ENCODE measurements at regions not wholly inside any gene's neighbourhood (a gene's known extent, or its start where the extent isn't known, plus 50 kb on each side); places are given as distances from the start of the nearest gene placed in this dataset.

GRCh38 chr13:111491021-111491420, 170.6 kb downstream of the TEX29 start:
- Histone ChIP-seq H3K4me1 (no peaks in the 10 kb centered on the region), H3K27ac (no peak overlapping the region), H3K27me3 (peaks cover 0 to 29% (median 0%) of the 10 kb centered on the region in 3 donors), H3K9me3 (peaks cover 7 to 31% (median 24%) of the 10 kb centered on the region in 4 donors), H3K36me3 (no peaks in the 10 kb centered on the region), H3K4me3 (no peak overlapping the region)
- TF ChIP-seq EP300 (IDR thresholded peaks at IDR 0.05) (no peak), POLR2A (IDR thresholded peaks at IDR 0.05) (no peak)
- TF ChIP-seq, protein P1, sequence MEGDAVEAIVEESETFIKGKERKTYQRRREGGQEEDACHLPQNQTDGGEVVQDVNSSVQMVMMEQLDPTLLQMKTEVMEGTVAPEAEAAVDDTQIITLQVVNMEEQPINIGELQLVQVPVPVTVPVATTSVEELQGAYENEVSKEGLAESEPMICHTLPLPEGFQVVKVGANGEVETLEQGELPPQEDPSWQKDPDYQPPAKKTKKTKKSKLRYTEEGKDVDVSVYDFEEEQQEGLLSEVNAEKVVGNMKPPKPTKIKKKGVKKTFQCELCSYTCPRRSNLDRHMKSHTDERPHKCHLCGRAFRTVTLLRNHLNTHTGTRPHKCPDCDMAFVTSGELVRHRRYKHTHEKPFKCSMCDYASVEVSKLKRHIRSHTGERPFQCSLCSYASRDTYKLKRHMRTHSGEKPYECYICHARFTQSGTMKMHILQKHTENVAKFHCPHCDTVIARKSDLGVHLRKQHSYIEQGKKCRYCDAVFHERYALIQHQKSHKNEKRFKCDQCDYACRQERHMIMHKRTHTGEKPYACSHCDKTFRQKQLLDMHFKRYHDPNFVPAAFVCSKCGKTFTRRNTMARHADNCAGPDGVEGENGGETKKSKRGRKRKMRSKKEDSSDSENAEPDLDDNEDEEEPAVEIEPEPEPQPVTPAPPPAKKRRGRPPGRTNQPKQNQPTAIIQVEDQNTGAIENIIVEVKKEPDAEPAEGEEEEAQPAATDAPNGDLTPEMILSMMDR (IDR thresholded peaks at IDR 0.05) = no peak
- peak in 1 of 2 donors; percentile 22 for DNase-seq
- intact Hi-C loops (cut with DNase I; ENCODE audit: low total_unique reads) = no loop called here
- 65 to 70% (median 69%) methylated on average over 11 of the region's 11 CpGs for WGBS, 5 donors

- no peak overlapping the region for H3K27ac ChIP-seq
- 72 to 79% (median 74%) methylated on average over 10 of the region's 10 CpGs for WGBS, 5 donors
These were observed 171.2 kb downstream of the TEX29 start for GRCh38 chr13:111491659-111492058.

GRCh38 chr13:111492341-111492950, 172.0 kb downstream of the TEX29 start:
- peaks cover 0 to 21% (median 0%) of the 10 kb centered on the region in 3 donors for H3K27me3 ChIP-seq
- no peak overlapping the region for H3K4me3 ChIP-seq
- intact Hi-C loops (cut with DNase I; ENCODE audit: low total_unique reads) = no loop called here
- peaks cover 0 to 17% (median 11%) of the 10 kb centered on the region in 4 donors for H3K9me3 ChIP-seq
- WGBS, 5 donors = 54 to 70% (median 60%) methylated on average over 18 of the region's 18 CpGs
- no peak overlapping the region for H3K27ac ChIP-seq
- no peaks in the 10 kb centered on the region for H3K4me1 ChIP-seq
- H3K36me3 ChIP-seq = no peaks in the 10 kb centered on the region
- peak in 1 of 2 donors; percentile 23 for DNase-seq
- TF ChIP-seq EP300 (IDR thresholded peaks at IDR 0.05) = no peak
- no peak for TF ChIP-seq POLR2AphosphoS5 (IDR thresholded peaks at IDR 0.05)
- TF ChIP-seq, protein P1 (IDR thresholded peaks at IDR 0.05) = no peak
- TF ChIP-seq POLR2A (IDR thresholded peaks at IDR 0.05) = no peak

More at GRCh38 chr13:111491659-111492058, 171.2 kb downstream of the TEX29 start:
- no peaks in the 10 kb centered on the region for H3K4me1 ChIP-seq
- H3K4me3 ChIP-seq = no peak overlapping the region
- peaks cover 7 to 25% (median 19%) of the 10 kb centered on the region in 4 donors for H3K9me3 ChIP-seq
- TF ChIP-seq, protein P1 (IDR thresholded peaks at IDR 0.05) = no peak
- TF ChIP-seq POLR2A (IDR thresholded peaks at IDR 0.05) = no peak
- no peak for TF ChIP-seq POLR2AphosphoS5 (IDR thresholded peaks at IDR 0.05)
- TF ChIP-seq EP300 (IDR thresholded peaks at IDR 0.05) = no peak
- DNase-seq = peak in 1 of 2 donors; percentile 4
- H3K27me3 ChIP-seq = peaks cover 0 to 25% (median 0%) of the 10 kb centered on the region in 3 donors
- no peaks in the 10 kb centered on the region for H3K36me3 ChIP-seq
- intact Hi-C loops (cut with DNase I; ENCODE audit: low total_unique reads) = no loop called here

DNA sequence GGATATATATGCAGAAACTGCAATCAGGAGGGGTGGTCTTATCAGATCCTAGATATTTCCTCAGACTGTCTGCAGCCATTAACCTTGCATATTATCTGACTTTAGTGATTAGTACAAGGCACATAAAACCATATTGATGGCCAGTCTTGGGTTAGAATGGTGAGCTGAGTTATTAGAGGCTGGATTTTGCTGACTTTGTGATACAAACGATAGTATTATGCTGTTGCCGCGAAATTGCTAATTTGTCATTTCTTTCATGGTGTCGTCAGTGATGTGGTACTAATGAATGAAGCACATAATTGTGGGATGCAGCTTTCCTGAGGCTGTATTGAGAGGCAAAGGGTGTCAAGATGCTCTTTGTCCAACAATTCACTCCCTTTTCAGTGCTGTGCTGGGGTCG, 172.5 kb downstream of the TEX29 start:
- TF ChIP-seq POLR2AphosphoS5 (IDR thresholded peaks at IDR 0.05) (no peak), POLR2A (IDR thresholded peaks at IDR 0.05) (no peak), EP300 (IDR thresholded peaks at IDR 0.05) (no peak)
- TF ChIP-seq, protein P1 (IDR thresholded peaks at IDR 0.05) = no peak
- Histone ChIP-seq H3K27ac (no peak overlapping the region), H3K36me3 (no peaks in the 10 kb centered on the region), H3K9me3 (peaks cover 0 to 13% (median 7%) of the 10 kb centered on the region in 4 donors), H3K4me1 (no peaks in the 10 kb centered on the region), H3K4me3 (no peak overlapping the region), H3K27me3 (peaks cover 0 to 21% (median 0%) of the 10 kb centered on the region in 3 donors)
- intact Hi-C loops (cut with DNase I; ENCODE audit: low total_unique reads) = no loop called here
- DNase-seq = no peak
- WGBS, 5 donors = 46 to 74% (median 66%) methylated on average over 5 of the region's 5 CpGs

Data from stomach (tissue), 8 donors.